PC-3 (cell line): ENCODE measurements at regions not wholly inside any gene's neighbourhood (a gene's known extent, or its start where the extent isn't known, plus 50 kb on each side); places are given as distances from the start of the nearest gene placed in this dataset.

Experiments used
- CTCF ChIP-seq: fragments of 300-600 bp; sonication (generic); conservative IDR thresholded peaks from 2 replicates; pipeline ENCODE4 v1.5.1; 2017; ENCODE audit warnings: antibody characterized with exemption, low read depth, mild to moderate bottlenecking, low read length
- EZH2phosphoT487 ChIP-seq: fragments of 300-600 bp; sonication (generic); IDR thresholded peaks from 2 replicates; pipeline ENCODE4 v1.6.1; 2018; ENCODE audit warnings: mild to moderate bottlenecking, antibody characterized with exemption, low read length, borderline replicate concordance

DNA sequence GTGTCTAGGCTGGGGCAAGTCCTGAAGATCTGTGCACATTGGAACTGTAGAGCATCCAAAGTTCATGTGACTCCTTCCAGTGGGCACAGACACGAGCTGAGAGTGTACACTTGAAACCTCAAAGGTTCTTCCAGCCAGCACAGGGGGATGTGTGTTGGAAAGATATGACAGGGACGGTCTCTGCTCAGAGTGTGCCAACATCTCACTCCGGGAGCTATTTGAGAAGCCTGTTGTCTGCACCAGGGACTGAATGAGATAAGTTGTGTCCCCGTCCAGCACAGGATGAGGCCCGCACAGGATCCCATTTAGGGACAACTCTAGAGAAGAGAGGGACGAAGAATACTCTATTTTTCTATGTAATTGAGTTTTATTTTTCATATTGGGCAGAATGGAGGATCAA, 136.3 kb downstream of the SNAPC1 start:
- TF ChIP-seq EZH2phosphoT487 (no peak), CTCF (no peak)
